GM10248 (cell line): ENCODE measurements at regions not wholly inside any gene's neighbourhood (a gene's known extent, or its start where the extent isn't known, plus 50 kb on each side); places are given as distances from the start of the nearest gene placed in this dataset.

ENCODE experiments used
- CTCF ChIA-PET: fragments of 300-600 bp; sonication (Branson Sonifier 250); formaldehyde crosslinking; extraction: SDS; loops from one replicate; lab custom pipeline; 2021; ENCODE audit warnings: antibody characterized with exemption; lab: Yijun Ruan, JAX
- POLR2A ChIA-PET: fragments of 350-650 bp; sonication (Branson Sonifier 250); formaldehyde crosslinking; extraction: SDS; loops from one replicate; lab custom pipeline; 2020; ENCODE audit warnings: antibody characterized with exemption; lab: Yijun Ruan, JAX
- DNase-seq: peaks from one replicate; pipeline ENCODE4 v3.0.0; 2012; ENCODE audit errors: extremely low spot score
- TF ChIP-seq, protein P1 (sequence below): IDR thresholded peaks from 2 replicates; pipeline ENCODE4 v1.5.1; 2012; ENCODE audit warnings: mild to moderate bottlenecking, low read depth; ENCODE audit errors: extremely low read depth, missing control alignments, control extremely low read depth

DNA sequence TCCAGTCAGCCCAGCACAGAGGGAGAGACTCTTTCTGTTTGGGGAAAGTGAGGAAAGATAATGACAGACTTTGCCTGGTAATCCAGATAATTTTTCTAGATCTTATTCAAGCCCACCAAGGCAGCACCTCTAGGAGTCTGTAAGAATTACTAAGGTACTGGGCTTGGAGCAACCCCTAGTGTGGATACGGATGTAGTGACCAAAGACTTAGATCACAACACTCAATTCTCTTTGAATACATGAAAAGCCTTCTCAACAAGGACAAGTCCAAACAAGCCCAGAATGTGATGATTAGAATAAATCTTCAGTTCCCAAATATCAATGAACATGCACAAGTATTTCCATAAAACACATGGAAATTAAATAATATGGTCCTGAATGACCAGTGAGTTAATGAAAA, 206.9 kb downstream of the MRPL39 start:
- CTCF ChIA-PET: interaction anchor here (1.0 to 1.7 kb wide), 6 partner anchors 9 to 401 kb away, joined by 3 to 6 read pairs (median 4); no protein-coding TSS in a partner anchor
- TF ChIP-seq, protein P1, sequence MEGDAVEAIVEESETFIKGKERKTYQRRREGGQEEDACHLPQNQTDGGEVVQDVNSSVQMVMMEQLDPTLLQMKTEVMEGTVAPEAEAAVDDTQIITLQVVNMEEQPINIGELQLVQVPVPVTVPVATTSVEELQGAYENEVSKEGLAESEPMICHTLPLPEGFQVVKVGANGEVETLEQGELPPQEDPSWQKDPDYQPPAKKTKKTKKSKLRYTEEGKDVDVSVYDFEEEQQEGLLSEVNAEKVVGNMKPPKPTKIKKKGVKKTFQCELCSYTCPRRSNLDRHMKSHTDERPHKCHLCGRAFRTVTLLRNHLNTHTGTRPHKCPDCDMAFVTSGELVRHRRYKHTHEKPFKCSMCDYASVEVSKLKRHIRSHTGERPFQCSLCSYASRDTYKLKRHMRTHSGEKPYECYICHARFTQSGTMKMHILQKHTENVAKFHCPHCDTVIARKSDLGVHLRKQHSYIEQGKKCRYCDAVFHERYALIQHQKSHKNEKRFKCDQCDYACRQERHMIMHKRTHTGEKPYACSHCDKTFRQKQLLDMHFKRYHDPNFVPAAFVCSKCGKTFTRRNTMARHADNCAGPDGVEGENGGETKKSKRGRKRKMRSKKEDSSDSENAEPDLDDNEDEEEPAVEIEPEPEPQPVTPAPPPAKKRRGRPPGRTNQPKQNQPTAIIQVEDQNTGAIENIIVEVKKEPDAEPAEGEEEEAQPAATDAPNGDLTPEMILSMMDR: no peak
- POLR2A ChIA-PET: no interaction called here
- DNase-seq: no peak

DNA sequence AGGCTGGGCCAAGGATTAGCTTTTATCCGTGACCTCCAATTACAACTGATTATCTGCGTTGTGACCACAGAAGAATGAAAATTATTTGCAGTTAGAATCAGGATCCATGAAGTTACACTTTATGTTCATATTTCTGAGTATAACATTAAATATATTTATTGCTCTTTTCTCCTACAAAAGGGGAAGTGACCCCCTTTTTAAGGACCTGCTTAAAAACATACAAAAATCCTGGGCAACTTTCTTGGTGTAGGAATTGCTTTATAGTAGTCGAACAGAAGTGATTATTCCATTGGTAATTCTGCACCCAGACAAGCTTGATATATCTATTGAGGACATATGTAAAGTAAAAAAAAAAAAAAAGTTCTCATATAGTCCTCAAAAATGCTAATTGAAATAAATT, 208.7 kb downstream of the MRPL39 start:
- TF ChIP-seq, protein P1: no peak
- ChIA-PET POLR2A (interaction anchor here (0.6 kb wide), 1 partner anchor 22 kb away, joined by 3 read pairs; no protein-coding TSS in a partner anchor), CTCF (interaction anchor here (1.0 to 1.7 kb wide), 2 partner anchors 23 to 58 kb away, joined by 3 to 6 read pairs; no protein-coding TSS in a partner anchor)
- no peak for DNase-seq

DNA sequence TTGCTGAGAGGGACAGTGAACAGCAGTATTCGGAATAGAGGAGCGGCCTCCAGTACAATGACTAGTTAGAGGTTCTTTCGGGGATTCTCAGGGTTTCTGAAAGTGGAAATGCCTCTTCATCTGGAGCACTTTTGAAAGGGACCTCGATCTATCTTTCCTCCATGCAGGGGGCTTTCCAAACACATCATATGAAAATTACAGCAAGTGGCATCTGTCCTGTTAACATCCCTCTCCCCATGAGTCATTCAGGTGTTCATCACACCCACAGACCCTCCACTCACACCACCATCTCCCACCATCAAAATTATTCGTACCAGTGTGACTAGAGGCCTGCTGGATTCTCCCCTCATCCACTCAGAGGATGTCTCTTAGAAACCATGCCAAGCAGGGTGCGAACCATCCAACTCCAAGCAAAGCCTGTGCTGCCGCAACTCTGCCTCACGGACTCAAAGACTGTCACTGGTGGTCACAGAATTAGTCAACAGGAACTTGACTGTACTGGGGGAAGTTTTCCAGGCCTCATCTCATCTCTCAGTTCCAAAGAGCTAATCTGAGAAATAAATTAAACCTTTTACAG, 211.1 kb downstream of the MRPL39 start:
- ChIA-PET POLR2A (interaction anchor here (0.5 kb wide), 1 partner anchor 177 kb away, joined by 4 read pairs; no protein-coding TSS in a partner anchor), CTCF (interaction anchor here (1.2 to 4.1 kb wide), 2 partner anchors 9 to 10 kb away, joined by 5 to 22 read pairs; no protein-coding TSS in a partner anchor)
- TF ChIP-seq, protein P1: no peak
- DNase-seq: peak; percentile 60

DNA sequence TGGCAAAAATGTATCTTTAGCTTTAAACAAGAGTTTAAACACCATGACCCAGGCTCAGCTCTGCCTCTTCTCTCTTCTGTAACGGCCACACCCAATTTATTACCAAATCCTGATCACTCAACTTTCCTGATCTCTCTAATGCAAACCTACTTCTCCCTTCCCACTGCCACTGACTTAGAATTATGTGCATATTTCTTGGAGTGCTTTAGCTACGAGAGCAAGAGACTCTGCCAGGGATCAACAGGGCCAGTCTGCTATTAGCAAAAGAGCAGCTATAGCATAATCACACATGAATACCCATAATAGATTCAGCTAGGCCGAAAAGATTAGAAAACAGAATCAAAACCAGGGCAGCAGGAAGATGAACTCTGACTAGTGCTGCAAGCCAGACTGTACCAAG, 215.5 kb downstream of the MRPL39 start:
- CTCF ChIA-PET: interaction anchor here (1.0 to 1.8 kb wide), 8 partner anchors 27 to 175 kb away, joined by 3 to 6 read pairs (median 4); no protein-coding TSS in a partner anchor
- POLR2A ChIA-PET: no interaction called here
- no peak for DNase-seq
- TF ChIP-seq, protein P1: no peak

DNA sequence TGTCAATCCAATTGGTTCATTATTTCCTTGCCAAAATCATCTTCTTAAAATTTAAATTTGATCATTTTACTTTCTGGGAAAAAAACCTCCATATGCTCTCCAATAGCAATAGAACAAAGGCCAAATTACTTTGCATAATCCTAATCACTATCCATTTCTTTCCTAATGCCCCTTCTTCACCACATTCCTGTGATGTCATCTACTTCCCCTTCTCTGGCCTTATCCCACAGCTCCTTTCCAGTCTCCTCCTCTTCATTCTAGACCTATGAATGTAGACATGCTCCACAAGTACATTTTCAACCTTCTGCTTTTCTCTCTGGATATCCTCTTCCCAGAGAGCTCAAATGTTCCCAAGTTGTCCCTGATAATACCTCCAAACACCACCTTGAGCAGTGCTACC, 216.6 kb downstream of the MRPL39 start:
- TF ChIP-seq, protein P1: no peak
- ChIA-PET CTCF (interaction anchor here (1.1 to 1.8 kb wide), 8 partner anchors 9 to 116 kb away, joined by 3 to 6 read pairs (median 5); no protein-coding TSS in a partner anchor), POLR2A (no interaction called here)
- DNase-seq: no peak

DNA sequence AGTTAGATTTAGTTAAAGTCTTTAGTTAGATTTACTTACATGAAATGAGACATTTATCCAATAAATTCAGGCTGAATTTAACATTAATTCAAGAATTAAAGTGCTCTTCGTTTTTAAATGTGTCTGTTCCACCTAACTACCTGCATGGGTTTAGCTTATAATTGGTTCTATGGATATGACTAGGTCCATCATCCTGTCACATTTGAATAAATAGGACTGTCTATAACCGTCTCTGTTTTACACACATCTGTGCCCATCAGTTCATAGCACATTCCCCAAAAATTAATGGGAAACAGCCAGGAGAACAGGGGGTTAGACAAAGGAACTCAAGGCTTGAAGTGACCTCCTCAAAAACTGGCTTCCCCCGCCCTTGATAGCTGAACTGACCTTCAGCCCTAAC, 219.6 kb downstream of the MRPL39 start:
- CTCF ChIA-PET: interaction anchor here (0.8 to 3.9 kb wide), 8 partner anchors 8 to 491 kb away, joined by 3 to 22 read pairs (median 4); no protein-coding TSS in a partner anchor
- TF ChIP-seq, protein P1: no peak
- DNase-seq: no peak
- POLR2A ChIA-PET: no interaction called here
